K562 (cell line): ENCODE measurements at regions not wholly inside any gene's neighbourhood (a gene's known extent, or its start where the extent isn't known, plus 50 kb on each side); places are given as distances from the start of the nearest gene placed in this dataset.

ENCODE experiments used
- ATAC-seq: fragments of 200-7000 bp; cut with Tn5 transposase; 3 replicates; pipeline ENCODE4 v1.9.1; 2020; ENCODE audit warnings: moderate library complexity
- BruUV-seq: library from RNA; stranded (reverse); fragments of 400-500 nt; replicated peaks from 2 replicates; lab custom pipeline; 2021; lab: Mats Ljungman, UMichigan
- CTCF ChIA-PET: fragments of 300-600 bp; formaldehyde crosslinking; extraction: SDS; loops from one replicate; lab custom pipeline; 2021; ENCODE audit warnings: low intra/inter-chr PET ratio; lab: Yijun Ruan, JAX
- POLR2A ChIA-PET: fragments of 300-600, 350-650 bp; sonication (Branson Sonifier 250); formaldehyde crosslinking; extraction: SDS; loops from one replicate; lab custom pipeline; 2021; ENCODE audit warnings: antibody characterized with exemption, inconsistent platforms; lab: Yijun Ruan, JAX
- DNase-seq, 4 experiments: peaks; one replicate each; pipeline versions ENCODE4 v3.0.0 to v3.0.0-alpha.2; 2011 to 2018; ENCODE audit warnings: low spot score in 3 of 4, mixed read lengths in 3 of 4; ENCODE audit errors: extremely low read depth in 1 of 4
- FAIRE-seq: peaks from 2 replicates; lab custom pipeline; 2011; peaks lifted over from hg19 to GRCh38; lab: Jason Lieb, UNC
- H2AFZ ChIP-seq: 2 replicates; pipeline ENCODE4 v1.6.0; 2011; ENCODE audit warnings: low read depth, low read length, control low read depth, inconsistent platforms
- H3K27ac ChIP-seq: fragments of 200-600 bp; 3 replicates; pipeline ENCODE4 v1.8.0; 2011; ENCODE audit warnings: low read depth, mild to moderate bottlenecking, control low read depth, inconsistent platforms, low read length, moderate library complexity, mixed read lengths; ENCODE audit errors: extremely low read depth
- H3K27me3 ChIP-seq, 2 experiments: fragments of 300-600 bp in 1 of 2; 2 replicates in 1 of 2; 3 replicates in 1 of 2; pipeline versions ENCODE4 v1.6.0 to v1.8.0; 2011; ENCODE audit warnings: inconsistent platforms in 2 of 2, low read length in 2 of 2, mild to moderate bottlenecking in 1 of 2, mixed read lengths in 1 of 2, moderate library complexity in 1 of 2; ENCODE audit not compliant: control insufficient read depth in 2 of 2, insufficient read depth in 2 of 2
- H3K36me3 ChIP-seq: fragments of 300-600 bp; 3 replicates; pipeline ENCODE4 v1.8.0; 2011; ENCODE audit warnings: mild to moderate bottlenecking, low read length, inconsistent platforms; ENCODE audit not compliant: control insufficient read depth, insufficient read depth
- H3K4me1 ChIP-seq, 2 experiments: fragments of 200-600 bp in 1 of 2; replicated peaks in 1 of 2; 2 replicates in 1 of 2; 3 replicates in 1 of 2; pipeline versions ENCODE4 v1.5.1 to v1.8.0; 2011; ENCODE audit warnings: inconsistent platforms in 2 of 2, low read length in 2 of 2, mild to moderate bottlenecking in 1 of 2, mixed read lengths in 1 of 2, moderate library complexity in 1 of 2; ENCODE audit not compliant: control insufficient read depth in 2 of 2, insufficient read depth in 2 of 2
- H3K4me2 ChIP-seq: 2 replicates; pipeline ENCODE4 v1.6.1; 2011; ENCODE audit warnings: low read length, control low read depth, inconsistent platforms, mixed read lengths; ENCODE audit not compliant: insufficient read depth
- H3K4me3 ChIP-seq: fragments of 200-600 bp; sonication (generic), shearing (Covaris generic); 2 replicates; pipeline ENCODE4 v1.5.1; 2016; ENCODE audit warnings: control low read depth, inconsistent platforms
- H3K79me2 ChIP-seq: fragments of 200-600 bp; 3 replicates; pipeline ENCODE4 v1.8.0; 2011; ENCODE audit warnings: low read length, inconsistent platforms; ENCODE audit not compliant: control insufficient read depth, insufficient read depth
- H3K9ac ChIP-seq, 2 experiments: 2 replicates each; pipeline versions ENCODE4 v1.6.0 to v1.6.1; 2011; ENCODE audit warnings: low read depth in 2 of 2, low read length in 2 of 2, control low read depth in 1 of 2, inconsistent platforms in 1 of 2, mild to moderate bottlenecking in 1 of 2, mixed read lengths in 1 of 2; ENCODE audit not compliant: insufficient read depth in 1 of 2
- H3K9me1 ChIP-seq: one replicate; pipeline ENCODE4 v1.6.0; 2011; ENCODE audit warnings: inconsistent platforms, mild to moderate bottlenecking, low read length, moderate library complexity; ENCODE audit not compliant: control insufficient read depth, insufficient read depth
- H3K9me3 ChIP-seq: replicated peaks from 2 replicates; pipeline ENCODE4 v1.5.1; 2011; ENCODE audit warnings: low read depth, low read length, inconsistent platforms; ENCODE audit not compliant: control insufficient read depth, insufficient read depth
- H4K20me1 ChIP-seq: replicated peaks from 2 replicates; pipeline ENCODE4 v1.6.1; 2011; ENCODE audit warnings: low read length, inconsistent platforms, mixed read lengths; ENCODE audit not compliant: control insufficient read depth, insufficient read depth
- IRF1 ChIP-seq: sonication (generic); formaldehyde crosslinking; IDR thresholded peaks from 2 replicates; pipeline ENCODE4 v1.8.0; 2022; ENCODE audit warnings: missing genetic modification reagents, mild to moderate bottlenecking, borderline replicate concordance
- POLR3A ChIP-seq: IDR thresholded peaks from 2 replicates; pipeline ENCODE4 v1.6.1; 2011; ENCODE audit warnings: borderline replicate concordance, mild to moderate bottlenecking, moderate library complexity; ENCODE audit not compliant: insufficient read length, insufficient read depth; ENCODE audit errors: extremely low read depth
- SMARCB1 ChIP-seq: IDR thresholded peaks from 2 replicates; pipeline ENCODE4 v1.6.1; 2011; ENCODE audit warnings: improper control_type of control experiment, low read depth; ENCODE audit not compliant: insufficient read length
- SREBF2 ChIP-seq: sonication (generic); formaldehyde crosslinking; IDR thresholded peaks from 2 replicates; pipeline ENCODE4 v1.4.0; 2020; ENCODE audit warnings: mild to moderate bottlenecking, missing genetic modification reagents
- ZKSCAN3 ChIP-seq: fragments of 250-450 bp; sonication (Bioruptor Pico); IDR thresholded peaks from 2 replicates; pipeline ENCODE4 v1.4.0; 2020
- ZNF134 ChIP-seq: fragments of 250-450 bp; sonication (Bioruptor Pico); conservative IDR thresholded peaks from 2 replicates; pipeline ENCODE4 v1.4.0; 2020
- ZSCAN29 ChIP-seq: fragments of 450-650 bp; IDR thresholded peaks from 2 replicates; pipeline ENCODE4 v1.6.1; 2017
- WGBS: fragments of 100-300 bp; shearing (Covaris generic); methylation state at CpG from one replicate; pipeline ENCODE4 v1.1.6; 2016; ENCODE audit warnings: low coverage, mixed read lengths; ENCODE audit not compliant: insufficient coverage; ENCODE audit errors: missing lambda C conversion rate; 5-methylcytosine and 5-hydroxymethylcytosine counted together
- in situ Hi-C: fragments of 300-500 bp; cut with MboI; formaldehyde crosslinking; loops from 4 replicates; pipeline ENCODE4 v1.15.0; 2018; ENCODE audit warnings: inconsistent platforms, mixed read lengths
- intact Hi-C: fragments of 100-400 bp; cut with micrococcal nuclease; formaldehyde crosslinking; loops from 2 replicates; pipeline ENCODE4 v1.14.2; 2022
- TF ChIP-seq, protein P1 (sequence below): sonication (generic); formaldehyde crosslinking; IDR thresholded peaks from 2 replicates; pipeline ENCODE4 v1.8.0; 2022; ENCODE audit warnings: mild to moderate bottlenecking, low read depth, missing genetic modification reagents
- TF ChIP-seq, protein P2 (sequence below), 3 experiments: IDR thresholded peaks in 2 of 3; conservative IDR thresholded peaks in 1 of 3; 2 replicates each; pipeline ENCODE4 v1.5.1; 2011 to 2012; ENCODE audit warnings: low read length in 3 of 3, mild to moderate bottlenecking in 3 of 3, control low read depth in 2 of 3, improper control_type of control experiment in 1 of 3, inconsistent platforms in 1 of 3, low read depth in 1 of 3, mixed read lengths in 1 of 3, moderate library complexity in 1 of 3; ENCODE audit not compliant: insufficient read depth in 2 of 3

- TF ChIP-seq SREBF2 (CRISPR knock-in tag) (no peak), ZNF134 (CRISPR knock-in tag) (no peak), ZSCAN29 (no peak), SMARCB1 (no peak)
- TF ChIP-seq, protein P1, sequence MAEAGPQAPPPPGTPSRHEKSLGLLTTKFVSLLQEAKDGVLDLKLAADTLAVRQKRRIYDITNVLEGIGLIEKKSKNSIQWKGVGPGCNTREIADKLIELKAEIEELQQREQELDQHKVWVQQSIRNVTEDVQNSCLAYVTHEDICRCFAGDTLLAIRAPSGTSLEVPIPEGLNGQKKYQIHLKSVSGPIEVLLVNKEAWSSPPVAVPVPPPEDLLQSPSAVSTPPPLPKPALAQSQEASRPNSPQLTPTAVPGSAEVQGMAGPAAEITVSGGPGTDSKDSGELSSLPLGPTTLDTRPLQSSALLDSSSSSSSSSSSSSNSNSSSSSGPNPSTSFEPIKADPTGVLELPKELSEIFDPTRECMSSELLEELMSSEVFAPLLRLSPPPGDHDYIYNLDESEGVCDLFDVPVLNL (CRISPR knock-in tag) = no peak
- TF ChIP-seq, all 486 proteins: peak for 0
Measured at GRCh38 chr1:101437800-101438199, 201.0 kb downstream of the S1PR1 start (continued).

- intact Hi-C loops (no loop called here), in situ Hi-C loops (no loop called here)
- Histone ChIP-seq H3K9me1 (no peaks in the 10 kb centered on the region), H3K79me2 (no peaks in the 10 kb centered on the region), H3K36me3 (no peaks in the 10 kb centered on the region), H3K9ac (no peak overlapping the region), H3K4me1 (no peaks in the 10 kb centered on the region), H3K27me3 (no peaks in the 10 kb centered on the region), H3K4me2 (no peak overlapping the region), H2AFZ (no peak overlapping the region), H4K20me1 (no peaks in the 10 kb centered on the region), H3K9me3 (no peaks in the 10 kb centered on the region), H3K4me3 (no peak overlapping the region), H3K27ac (no peak overlapping the region)
- CTCF ChIA-PET = no interaction called here
- POLR2A ChIA-PET = no interaction called here
- DNase-seq (no peak), ATAC-seq (no peak), FAIRE-seq (no peak)
- BruUV-seq = no TSS peak
- TF ChIP-seq ZKSCAN3 (CRISPR knock-in tag) (no peak), POLR3A (no peak), IRF1 (CRISPR knock-in tag) (no peak)
- TF ChIP-seq, protein P2, sequence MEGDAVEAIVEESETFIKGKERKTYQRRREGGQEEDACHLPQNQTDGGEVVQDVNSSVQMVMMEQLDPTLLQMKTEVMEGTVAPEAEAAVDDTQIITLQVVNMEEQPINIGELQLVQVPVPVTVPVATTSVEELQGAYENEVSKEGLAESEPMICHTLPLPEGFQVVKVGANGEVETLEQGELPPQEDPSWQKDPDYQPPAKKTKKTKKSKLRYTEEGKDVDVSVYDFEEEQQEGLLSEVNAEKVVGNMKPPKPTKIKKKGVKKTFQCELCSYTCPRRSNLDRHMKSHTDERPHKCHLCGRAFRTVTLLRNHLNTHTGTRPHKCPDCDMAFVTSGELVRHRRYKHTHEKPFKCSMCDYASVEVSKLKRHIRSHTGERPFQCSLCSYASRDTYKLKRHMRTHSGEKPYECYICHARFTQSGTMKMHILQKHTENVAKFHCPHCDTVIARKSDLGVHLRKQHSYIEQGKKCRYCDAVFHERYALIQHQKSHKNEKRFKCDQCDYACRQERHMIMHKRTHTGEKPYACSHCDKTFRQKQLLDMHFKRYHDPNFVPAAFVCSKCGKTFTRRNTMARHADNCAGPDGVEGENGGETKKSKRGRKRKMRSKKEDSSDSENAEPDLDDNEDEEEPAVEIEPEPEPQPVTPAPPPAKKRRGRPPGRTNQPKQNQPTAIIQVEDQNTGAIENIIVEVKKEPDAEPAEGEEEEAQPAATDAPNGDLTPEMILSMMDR (IDR thresholded peaks at IDR 0.05 in 2 of 3, conservative IDR thresholded peaks at IDR 0.05 in 1 of 3; ENCODE audit: insufficient read depth in 2 of 3, low read depth in 1 of 3, low read length in 3 of 3) = peak in 2 of 3 experiments; percentile 12 to 16; a peak in 1 of 6 replicates
- 2% methylated on average over 3 of the region's 3 CpGs for WGBS
Measured at GRCh38 chr1:101438359-101438758, 201.5 kb downstream of the S1PR1 start.
